WTC11 (cell line): ENCODE measurements at regions not wholly inside any gene's neighbourhood (a gene's known extent, or its start where the extent isn't known, plus 50 kb on each side); places are given as distances from the start of the nearest gene placed in this dataset.

ENCODE experiments used
- ATAC-seq: fragments of 200-7000 bp; cut with Tn5 transposase; 2 replicates; pipeline ENCODE4 v1.10.0; 2021; ENCODE audit warnings: mild to moderate bottlenecking, moderate library complexity
- CTCF ChIA-PET: fragments of 300-600 bp; sonication (Branson Sonifier 250); formaldehyde crosslinking; loops from one replicate; lab custom pipeline; 2021; ENCODE audit warnings: antibody characterized with exemption; lab: Charles Lee
- POLR2A ChIA-PET: fragments of 350-600 bp; sonication (Branson Sonifier 250); formaldehyde crosslinking; loops from one replicate; lab custom pipeline; 2021; ENCODE audit warnings: antibody characterized with exemption; lab: Charles Lee
- DNase-seq: peaks from one replicate; pipeline ENCODE4 v3.0.0; 2021; ENCODE audit warnings: low spot score
- H3K27ac Mint-ChIP-seq: 2 replicates; pipeline ENCODE4 v1.8.0; 2021; ENCODE audit warnings: mixed read lengths
- H3K27me3 Mint-ChIP-seq: 2 replicates; pipeline ENCODE4 v1.8.0; 2021; ENCODE audit warnings: low read depth, mild to moderate bottlenecking, moderate library complexity, mixed read lengths
- H3K36me3 Mint-ChIP-seq: 2 replicates; pipeline ENCODE4 v1.8.0; 2021; ENCODE audit warnings: mixed read lengths
- H3K4me1 Mint-ChIP-seq: 2 replicates; pipeline ENCODE4 v1.8.0; 2022; ENCODE audit warnings: mixed read lengths
- H3K4me3 Mint-ChIP-seq: 2 replicates; pipeline ENCODE4 v1.8.0; 2021; ENCODE audit warnings: mild to moderate bottlenecking, moderate library complexity, mixed read lengths
- H3K9me3 Mint-ChIP-seq: 2 replicates; pipeline ENCODE4 v1.8.0; 2021; ENCODE audit warnings: mixed read lengths
- EMX1 ChIP-seq: fragments of 250-450 bp; sonication (Bioruptor Pico); IDR thresholded peaks from 2 replicates; pipeline ENCODE4 v1.8.0; 2021; ENCODE audit warnings: mild to moderate bottlenecking
- ESRRA ChIP-seq: sonication (generic); formaldehyde crosslinking; IDR thresholded peaks from 2 replicates; pipeline ENCODE4 v1.8.1; 2022; ENCODE audit warnings: mild to moderate bottlenecking, missing genetic modification reagents, borderline replicate concordance
- MYBL2 ChIP-seq: sonication (generic); formaldehyde crosslinking; IDR thresholded peaks from 2 replicates; pipeline ENCODE4 v1.8.1; 2023; ENCODE audit warnings: mild to moderate bottlenecking, moderate library complexity, missing genetic modification reagents
- NFYB ChIP-seq: sonication (generic); formaldehyde crosslinking; conservative IDR thresholded peaks from 2 replicates; pipeline ENCODE4 v1.8.0; 2022; ENCODE audit warnings: low read depth, missing genetic modification reagents
- NR1H2 ChIP-seq: sonication (generic); formaldehyde crosslinking; IDR thresholded peaks from 2 replicates; pipeline ENCODE4 v1.9.0; 2021; ENCODE audit warnings: mild to moderate bottlenecking, moderate library complexity, missing genetic modification reagents
- OVOL2 ChIP-seq: fragments of 250-450 bp; sonication (Bioruptor Pico); IDR thresholded peaks from 2 replicates; pipeline ENCODE4 v1.9.0; 2021; ENCODE audit warnings: mild to moderate bottlenecking, borderline replicate concordance
- SMAD3 ChIP-seq: sonication (generic); formaldehyde crosslinking; IDR thresholded peaks from 2 replicates; pipeline ENCODE4 v1.8.0; 2022; ENCODE audit warnings: missing genetic modification reagents, mild to moderate bottlenecking, borderline replicate concordance
- SP1 ChIP-seq: sonication (generic); formaldehyde crosslinking; conservative IDR thresholded peaks from 2 replicates; pipeline ENCODE4 v1.8.1; 2022; ENCODE audit warnings: missing genetic modification reagents
- USF2 ChIP-seq: sonication (generic); formaldehyde crosslinking; IDR thresholded peaks from 2 replicates; pipeline ENCODE4 v1.8.1; 2023; ENCODE audit warnings: mild to moderate bottlenecking, missing genetic modification reagents, moderate library complexity
- ZBTB21 ChIP-seq: sonication (generic); formaldehyde crosslinking; IDR thresholded peaks from 2 replicates; pipeline ENCODE4 v1.8.1; 2023; ENCODE audit warnings: mild to moderate bottlenecking, missing genetic modification reagents, borderline replicate concordance
- ZNF263 ChIP-seq: sonication (generic); formaldehyde crosslinking; IDR thresholded peaks from 2 replicates; pipeline ENCODE4 v1.8.1; 2022; ENCODE audit warnings: low read depth, mild to moderate bottlenecking, moderate library complexity, missing genetic modification reagents
- ZNF317 ChIP-seq: sonication (generic); formaldehyde crosslinking; IDR thresholded peaks from 2 replicates; pipeline ENCODE4 v1.8.1; 2023; ENCODE audit warnings: low read depth, mild to moderate bottlenecking, moderate library complexity, missing genetic modification reagents, borderline replicate concordance
- ZNF423 ChIP-seq: fragments of 250-450 bp; sonication (Bioruptor Pico); IDR thresholded peaks from 2 replicates; pipeline ENCODE4 v2.1.2; 2022; ENCODE audit warnings: mild to moderate bottlenecking, moderate library complexity
- TF ChIP-seq, protein P1 (sequence below): sonication (generic); formaldehyde crosslinking; IDR thresholded peaks from 2 replicates; pipeline ENCODE4 v1.8.0; 2023; ENCODE audit warnings: missing genetic modification reagents, mild to moderate bottlenecking, borderline replicate concordance
- TF ChIP-seq, protein P2 (sequence below): sonication (generic); formaldehyde crosslinking; conservative IDR thresholded peaks from 2 replicates; pipeline ENCODE4 v1.8.1; 2022; ENCODE audit warnings: mild to moderate bottlenecking, missing genetic modification reagents
- TF ChIP-seq, protein P3 (sequence below): fragments of 250-450 bp; sonication (Bioruptor Pico); IDR thresholded peaks from 2 replicates; pipeline ENCODE4 v1.9.0; 2021; ENCODE audit warnings: mild to moderate bottlenecking
- TF ChIP-seq, protein P4 (sequence below): sonication (generic); formaldehyde crosslinking; IDR thresholded peaks from 2 replicates; pipeline ENCODE4 v1.8.1; 2022; ENCODE audit warnings: missing genetic modification reagents, borderline replicate concordance
- TF ChIP-seq, protein P5 (sequence below): sonication (generic); formaldehyde crosslinking; IDR thresholded peaks from 2 replicates; pipeline ENCODE4 v1.8.1; 2022; ENCODE audit warnings: mild to moderate bottlenecking, missing genetic modification reagents, moderate library complexity, borderline replicate concordance
- TF ChIP-seq, protein P6 (sequence below): sonication (generic); formaldehyde crosslinking; IDR thresholded peaks from 2 replicates; pipeline ENCODE4 v1.8.0; 2023; ENCODE audit warnings: missing genetic modification reagents

DNA sequence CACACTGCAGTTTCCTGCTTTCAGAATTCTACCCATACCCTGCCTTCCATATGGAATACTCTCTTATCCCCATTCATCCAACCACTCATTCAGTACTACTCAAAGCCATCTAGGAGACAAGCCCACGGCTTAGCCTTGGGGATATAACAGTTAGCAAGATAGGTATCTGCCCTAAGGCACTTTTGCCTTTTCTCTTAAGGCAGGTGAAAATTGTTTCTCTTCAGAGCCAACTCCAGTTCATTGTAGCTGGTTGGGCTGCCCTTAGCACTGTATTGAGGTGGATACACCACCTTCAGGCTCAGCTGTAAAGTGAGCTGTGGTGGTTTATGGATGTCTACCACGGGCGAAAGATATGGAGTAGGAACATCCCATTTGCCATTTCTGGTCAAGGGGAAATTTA, 729.7 kb upstream of the TBX3 start:
- no peaks in the 10 kb centered on the region; the same call in 1 of the 2 replicates for H3K27me3 Mint-ChIP-seq
- H3K27ac Mint-ChIP-seq, result 0 out of 2 replicates have a peak overlapping the region, but pooled peaks have one; percentile 14
- ChIA-PET CTCF (interaction anchor here (0.9 kb wide), 1 partner anchor 277 kb away, joined by 3 read pairs; no protein-coding TSS in a partner anchor), POLR2A (no interaction called here)
- H3K36me3 Mint-ChIP-seq, result no peaks in the 10 kb centered on the region
- peaks cover 13% of the 10 kb centered on the region for H3K9me3 Mint-ChIP-seq
- H3K4me1 Mint-ChIP-seq, result peaks cover 36% of the 10 kb centered on the region
- no peak for DNase-seq
- TF ChIP-seq ZNF317, result no peak
- no peak for TF ChIP-seq NFYB (CRISPR knock-in tag)
- TF ChIP-seq, protein P1, sequence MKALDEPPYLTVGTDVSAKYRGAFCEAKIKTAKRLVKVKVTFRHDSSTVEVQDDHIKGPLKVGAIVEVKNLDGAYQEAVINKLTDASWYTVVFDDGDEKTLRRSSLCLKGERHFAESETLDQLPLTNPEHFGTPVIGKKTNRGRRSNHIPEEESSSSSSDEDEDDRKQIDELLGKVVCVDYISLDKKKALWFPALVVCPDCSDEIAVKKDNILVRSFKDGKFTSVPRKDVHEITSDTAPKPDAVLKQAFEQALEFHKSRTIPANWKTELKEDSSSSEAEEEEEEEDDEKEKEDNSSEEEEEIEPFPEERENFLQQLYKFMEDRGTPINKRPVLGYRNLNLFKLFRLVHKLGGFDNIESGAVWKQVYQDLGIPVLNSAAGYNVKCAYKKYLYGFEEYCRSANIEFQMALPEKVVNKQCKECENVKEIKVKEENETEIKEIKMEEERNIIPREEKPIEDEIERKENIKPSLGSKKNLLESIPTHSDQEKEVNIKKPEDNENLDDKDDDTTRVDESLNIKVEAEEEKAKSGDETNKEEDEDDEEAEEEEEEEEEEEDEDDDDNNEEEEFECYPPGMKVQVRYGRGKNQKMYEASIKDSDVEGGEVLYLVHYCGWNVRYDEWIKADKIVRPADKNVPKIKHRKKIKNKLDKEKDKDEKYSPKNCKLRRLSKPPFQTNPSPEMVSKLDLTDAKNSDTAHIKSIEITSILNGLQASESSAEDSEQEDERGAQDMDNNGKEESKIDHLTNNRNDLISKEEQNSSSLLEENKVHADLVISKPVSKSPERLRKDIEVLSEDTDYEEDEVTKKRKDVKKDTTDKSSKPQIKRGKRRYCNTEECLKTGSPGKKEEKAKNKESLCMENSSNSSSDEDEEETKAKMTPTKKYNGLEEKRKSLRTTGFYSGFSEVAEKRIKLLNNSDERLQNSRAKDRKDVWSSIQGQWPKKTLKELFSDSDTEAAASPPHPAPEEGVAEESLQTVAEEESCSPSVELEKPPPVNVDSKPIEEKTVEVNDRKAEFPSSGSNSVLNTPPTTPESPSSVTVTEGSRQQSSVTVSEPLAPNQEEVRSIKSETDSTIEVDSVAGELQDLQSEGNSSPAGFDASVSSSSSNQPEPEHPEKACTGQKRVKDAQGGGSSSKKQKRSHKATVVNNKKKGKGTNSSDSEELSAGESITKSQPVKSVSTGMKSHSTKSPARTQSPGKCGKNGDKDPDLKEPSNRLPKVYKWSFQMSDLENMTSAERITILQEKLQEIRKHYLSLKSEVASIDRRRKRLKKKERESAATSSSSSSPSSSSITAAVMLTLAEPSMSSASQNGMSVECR, result no peak
- H3K4me3 Mint-ChIP-seq, result no peak overlapping the region
- no peak for ATAC-seq

DNA sequence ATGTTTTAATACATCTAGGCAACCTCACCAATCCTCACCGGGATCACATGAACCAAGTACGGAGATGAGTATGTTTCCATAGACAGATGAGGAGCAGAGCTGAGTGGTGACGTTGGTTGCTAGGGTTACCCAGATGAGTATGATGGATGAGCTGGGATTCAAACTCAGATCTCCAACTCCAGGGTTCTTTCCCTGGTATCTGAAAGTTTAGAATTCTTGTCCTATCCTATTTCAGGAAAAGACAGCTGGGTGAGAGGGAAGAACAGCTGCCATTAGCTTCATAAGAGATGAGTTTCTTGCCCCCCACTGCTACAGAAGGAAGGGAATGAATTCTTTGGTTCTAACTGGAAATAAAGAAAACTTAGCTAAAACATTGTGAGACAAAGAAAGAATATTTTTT, 728.9 kb upstream of the TBX3 start:
- POLR2A ChIA-PET, result no interaction called here
- CTCF ChIA-PET, result interaction anchor here (0.9 to 1.0 kb wide), 2 partner anchors 45 to 276 kb away, joined by 3 to 4 read pairs; no protein-coding TSS in a partner anchor
- Mint-ChIP-seq H3K9me3 (peaks cover 13% of the 10 kb centered on the region), H3K27ac (no peak overlapping the region), H3K4me3 (no peak overlapping the region), H3K4me1 (peaks cover 36% of the 10 kb centered on the region), H3K27me3 (no peaks in the 10 kb centered on the region; the same call in 1 of the 2 replicates), H3K36me3 (no peaks in the 10 kb centered on the region)
- DNase-seq (no peak), ATAC-seq (no peak)
- no peak for TF ChIP-seq SMAD3 (CRISPR knock-in tag)
- no peak for TF ChIP-seq USF2 (CRISPR knock-in tag)
- no peak for TF ChIP-seq ZNF263
- TF ChIP-seq EMX1 (CRISPR knock-in tag), result no peak
- TF ChIP-seq, protein P2, sequence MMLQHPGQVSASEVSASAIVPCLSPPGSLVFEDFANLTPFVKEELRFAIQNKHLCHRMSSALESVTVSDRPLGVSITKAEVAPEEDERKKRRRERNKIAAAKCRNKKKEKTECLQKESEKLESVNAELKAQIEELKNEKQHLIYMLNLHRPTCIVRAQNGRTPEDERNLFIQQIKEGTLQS, result no peak
- TF ChIP-seq, protein P1, result no peak
- no peak for TF ChIP-seq OVOL2
- TF ChIP-seq, protein P3, sequence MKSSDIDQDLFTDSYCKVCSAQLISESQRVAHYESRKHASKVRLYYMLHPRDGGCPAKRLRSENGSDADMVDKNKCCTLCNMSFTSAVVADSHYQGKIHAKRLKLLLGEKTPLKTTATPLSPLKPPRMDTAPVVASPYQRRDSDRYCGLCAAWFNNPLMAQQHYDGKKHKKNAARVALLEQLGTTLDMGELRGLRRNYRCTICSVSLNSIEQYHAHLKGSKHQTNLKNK (CRISPR knock-in tag), result no peak
- TF ChIP-seq, protein P4, sequence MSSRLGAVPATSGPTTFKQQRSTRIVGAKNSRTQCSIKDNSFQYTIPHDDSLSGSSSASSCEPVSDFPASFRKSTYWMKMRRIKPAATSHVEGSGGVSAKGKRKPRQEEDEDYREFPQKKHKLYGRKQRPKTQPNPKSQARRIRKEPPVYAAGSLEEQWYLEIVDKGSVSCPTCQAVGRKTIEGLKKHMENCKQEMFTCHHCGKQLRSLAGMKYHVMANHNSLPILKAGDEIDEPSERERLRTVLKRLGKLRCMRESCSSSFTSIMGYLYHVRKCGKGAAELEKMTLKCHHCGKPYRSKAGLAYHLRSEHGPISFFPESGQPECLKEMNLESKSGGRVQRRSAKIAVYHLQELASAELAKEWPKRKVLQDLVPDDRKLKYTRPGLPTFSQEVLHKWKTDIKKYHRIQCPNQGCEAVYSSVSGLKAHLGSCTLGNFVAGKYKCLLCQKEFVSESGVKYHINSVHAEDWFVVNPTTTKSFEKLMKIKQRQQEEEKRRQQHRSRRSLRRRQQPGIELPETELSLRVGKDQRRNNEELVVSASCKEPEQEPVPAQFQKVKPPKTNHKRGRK (CRISPR knock-in tag), result no peak
- no peak for TF ChIP-seq ZBTB21 (CRISPR knock-in tag)
- TF ChIP-seq NR1H2 (CRISPR knock-in tag), result no peak
- TF ChIP-seq, protein P5, sequence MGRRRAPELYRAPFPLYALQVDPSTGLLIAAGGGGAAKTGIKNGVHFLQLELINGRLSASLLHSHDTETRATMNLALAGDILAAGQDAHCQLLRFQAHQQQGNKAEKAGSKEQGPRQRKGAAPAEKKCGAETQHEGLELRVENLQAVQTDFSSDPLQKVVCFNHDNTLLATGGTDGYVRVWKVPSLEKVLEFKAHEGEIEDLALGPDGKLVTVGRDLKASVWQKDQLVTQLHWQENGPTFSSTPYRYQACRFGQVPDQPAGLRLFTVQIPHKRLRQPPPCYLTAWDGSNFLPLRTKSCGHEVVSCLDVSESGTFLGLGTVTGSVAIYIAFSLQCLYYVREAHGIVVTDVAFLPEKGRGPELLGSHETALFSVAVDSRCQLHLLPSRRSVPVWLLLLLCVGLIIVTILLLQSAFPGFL (CRISPR knock-in tag), result no peak
- no peak for TF ChIP-seq MYBL2 (CRISPR knock-in tag)
- TF ChIP-seq, protein P6, sequence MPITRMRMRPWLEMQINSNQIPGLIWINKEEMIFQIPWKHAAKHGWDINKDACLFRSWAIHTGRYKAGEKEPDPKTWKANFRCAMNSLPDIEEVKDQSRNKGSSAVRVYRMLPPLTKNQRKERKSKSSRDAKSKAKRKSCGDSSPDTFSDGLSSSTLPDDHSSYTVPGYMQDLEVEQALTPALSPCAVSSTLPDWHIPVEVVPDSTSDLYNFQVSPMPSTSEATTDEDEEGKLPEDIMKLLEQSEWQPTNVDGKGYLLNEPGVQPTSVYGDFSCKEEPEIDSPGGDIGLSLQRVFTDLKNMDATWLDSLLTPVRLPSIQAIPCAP, result no peak
- no peak for TF ChIP-seq SP1 (CRISPR knock-in tag)
- no peak for TF ChIP-seq ESRRA (CRISPR knock-in tag)
- TF ChIP-seq ZNF423 (CRISPR knock-in tag), result no peak
